Mesendoderm (in vitro differentiated cells): ENCODE measurements at regions not wholly inside any gene's neighbourhood (a gene's known extent, or its start where the extent isn't known, plus 50 kb on each side); places are given as distances from the start of the nearest gene placed in this dataset.

Source experiments
- DNase-seq: peaks from one replicate; pipeline ENCODE4 v3.0.0; 2013
- H2AK5ac ChIP-seq: 2 replicates; pipeline ENCODE4 v1.6.1; 2013; ENCODE audit warnings: low read length, inconsistent platforms
- H2BK120ac ChIP-seq: 2 replicates; pipeline ENCODE4 v1.6.1; 2013; ENCODE audit warnings: low read depth, mild to moderate bottlenecking, low read length, moderate library complexity, mixed read lengths
- H2BK15ac ChIP-seq: replicated peaks from 2 replicates; pipeline ENCODE4 v1.6.1; 2013; ENCODE audit warnings: low read depth, mild to moderate bottlenecking, moderate library complexity
- H2BK5ac ChIP-seq: 2 replicates; pipeline ENCODE4 v1.6.1; 2013; ENCODE audit warnings: low read length, inconsistent platforms
- H3K18ac ChIP-seq: 2 replicates; pipeline ENCODE4 v1.6.1; 2013; ENCODE audit warnings: mild to moderate bottlenecking, low read length, mixed read lengths
- H3K23ac ChIP-seq: one replicate; pipeline ENCODE4 v1.6.1; 2013; ENCODE audit warnings: low read length
- H3K27ac ChIP-seq: 2 replicates; pipeline ENCODE4 v1.5.1; 2013; ENCODE audit warnings: low read depth, mild to moderate bottlenecking, inconsistent platforms, low read length, moderate library complexity
- H3K27me3 ChIP-seq: 2 replicates; pipeline ENCODE4 v1.6.1; 2013; ENCODE audit warnings: low read length, control low read depth, mild to moderate bottlenecking, inconsistent platforms; ENCODE audit not compliant: insufficient read depth, poor library complexity
- H3K36me3 ChIP-seq: 2 replicates; pipeline ENCODE4 v1.6.1; 2013; ENCODE audit warnings: low read length, inconsistent platforms; ENCODE audit not compliant: control insufficient read depth, insufficient read depth
- H3K4ac ChIP-seq: one replicate; pipeline ENCODE4 v1.6.1; 2013; ENCODE audit warnings: low read depth, mild to moderate bottlenecking, low read length, moderate library complexity
- H3K4me1 ChIP-seq: 2 replicates; pipeline ENCODE4 v1.6.1; 2013; ENCODE audit warnings: low read depth, low read length, inconsistent platforms; ENCODE audit not compliant: control insufficient read depth
- H3K4me2 ChIP-seq: 2 replicates; pipeline ENCODE4 v1.6.1; 2013; ENCODE audit warnings: low read length
- H3K4me3 ChIP-seq: 2 replicates; pipeline ENCODE4 v1.5.1; 2013; ENCODE audit warnings: mild to moderate bottlenecking, low read length
- H3K56ac ChIP-seq: one replicate; pipeline ENCODE4 v1.6.1; 2013; ENCODE audit warnings: low read length
- H3K79me1 ChIP-seq: 2 replicates; pipeline ENCODE4 v1.6.1; 2013; ENCODE audit warnings: low read length, inconsistent platforms
- H3K79me2 ChIP-seq: 2 replicates; pipeline ENCODE4 v1.6.1; 2013; ENCODE audit warnings: mild to moderate bottlenecking, low read length; ENCODE audit not compliant: control insufficient read depth, insufficient read depth
- H3K9ac ChIP-seq: 2 replicates; pipeline ENCODE4 v1.6.1; 2013; ENCODE audit warnings: low read length, inconsistent platforms
- H4K5ac ChIP-seq: one replicate; pipeline ENCODE4 v1.6.1; 2013; ENCODE audit warnings: low read length
- H4K8ac ChIP-seq: one replicate; pipeline ENCODE4 v1.6.1; 2013; ENCODE audit warnings: low read depth, mild to moderate bottlenecking, control low read depth, low read length, moderate library complexity
- WGBS: extraction: QIAGEN DNeasy Blood & Tissue Kit; methylation state at CpG from one replicate; pipeline ENCODE4 v1.1.7; 2013; ENCODE audit warnings: low lambda C conversion rate, missing lambda C conversion rate; ENCODE audit not compliant: insufficient coverage; ENCODE audit errors: extremely low coverage; 5-methylcytosine and 5-hydroxymethylcytosine counted together

DNA sequence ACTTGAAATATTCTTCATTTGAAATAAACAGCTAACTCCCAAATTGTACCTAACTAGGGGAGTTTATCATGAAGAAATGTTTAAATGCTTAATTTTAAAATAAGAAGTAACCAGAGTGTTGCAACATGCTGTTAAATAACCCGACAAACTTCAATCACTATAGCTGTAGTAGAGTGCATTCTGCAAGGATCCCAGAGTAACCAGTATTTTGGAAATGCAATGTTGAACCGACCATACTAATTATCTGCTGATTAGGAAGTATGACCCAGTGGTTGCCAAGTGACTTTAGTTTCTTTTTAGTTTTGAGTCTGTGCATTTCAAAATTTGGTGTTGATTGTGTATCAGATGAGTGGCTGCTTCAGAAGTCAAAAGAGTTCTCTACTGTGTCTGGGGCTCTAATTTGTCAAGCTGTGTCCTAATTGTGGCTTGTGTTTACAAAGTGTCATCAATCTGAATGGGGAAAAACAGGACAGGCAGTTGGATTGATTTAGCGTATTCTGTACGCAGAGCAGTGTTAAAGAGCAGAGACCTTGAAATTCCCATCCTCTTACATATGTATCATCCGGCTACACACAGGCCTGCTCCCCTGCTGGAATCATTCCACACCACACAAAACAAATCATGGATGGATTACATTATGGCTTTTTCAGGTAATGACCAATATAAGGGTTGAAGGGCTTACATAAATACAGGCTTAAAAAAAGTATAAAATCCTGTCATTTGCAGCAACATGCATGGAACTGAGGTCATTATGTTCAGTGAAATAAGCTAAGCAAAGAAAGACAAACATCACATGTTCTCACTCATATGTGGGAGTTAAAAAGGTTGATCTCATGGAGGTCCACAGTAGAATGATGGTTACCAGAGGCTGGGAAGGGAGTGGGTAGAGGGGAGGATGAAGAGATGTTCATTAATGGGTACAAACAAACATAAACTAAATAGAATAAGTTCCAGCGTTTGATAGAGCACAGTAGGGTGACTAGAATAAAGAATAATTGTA, 351.5 kb downstream of the KLF12 start:
- no peak for DNase-seq
- Histone ChIP-seq H4K5ac (no peak overlapping the region), H3K9ac (no peak overlapping the region), H3K36me3 (no peaks in the 10 kb centered on the region), H2BK120ac (no peak overlapping the region), H3K79me1 (no peaks in the 10 kb centered on the region), H3K27me3 (no peaks in the 10 kb centered on the region), H3K27ac (no peak overlapping the region), H3K4me2 (no peak overlapping the region), H3K4me3 (no peak overlapping the region), H2BK5ac (no peak overlapping the region), H3K18ac (no peak overlapping the region), H3K79me2 (no peaks in the 10 kb centered on the region), H2BK15ac (no peak overlapping the region), H3K4me1 (no peaks in the 10 kb centered on the region), H3K56ac (no peak overlapping the region), H2AK5ac (no peak overlapping the region), H3K23ac (no peak overlapping the region), H3K4ac (no peak overlapping the region), H4K8ac (no peak overlapping the region)
- no CpG with 5 or more reads among the region's 6 CpGs for WGBS

DNA sequence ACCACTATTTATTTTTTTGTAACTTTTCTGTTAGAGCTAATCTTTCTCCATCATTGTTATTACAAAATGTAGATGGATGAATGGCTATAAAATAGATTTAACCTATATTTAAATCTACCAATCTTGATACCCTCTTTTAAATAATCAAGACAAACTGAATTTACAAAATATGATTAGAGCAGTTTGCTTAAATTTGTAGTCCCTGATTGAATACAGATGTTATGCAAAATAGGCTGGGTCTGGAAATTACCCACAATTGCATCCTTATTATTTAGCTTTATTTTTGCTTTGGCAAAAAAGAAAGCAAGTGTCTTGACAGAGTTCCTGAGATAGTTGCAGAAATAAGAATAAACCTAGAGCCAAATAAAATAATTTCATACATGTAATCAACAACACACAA, 352.8 kb downstream of the KLF12 start:
- no peak overlapping the region for H2AK5ac ChIP-seq
- H3K27ac ChIP-seq: no peak overlapping the region
- no peaks in the 10 kb centered on the region for H3K79me1 ChIP-seq
- no peak overlapping the region for H3K4me3 ChIP-seq
- no peaks in the 10 kb centered on the region for H3K36me3 ChIP-seq
- no peak overlapping the region for H4K8ac ChIP-seq
- H3K79me2 ChIP-seq: no peaks in the 10 kb centered on the region
- H3K4me1 ChIP-seq: no peaks in the 10 kb centered on the region
- no peak overlapping the region for H3K56ac ChIP-seq
- H4K5ac ChIP-seq: no peak overlapping the region
- no peak overlapping the region for H2BK15ac ChIP-seq
- no peak overlapping the region for H3K23ac ChIP-seq
- H3K4ac ChIP-seq: no peak overlapping the region
- no peak for DNase-seq
- H2BK120ac ChIP-seq: no peak overlapping the region
- H3K4me2 ChIP-seq: no peak overlapping the region
- no peaks in the 10 kb centered on the region for H3K27me3 ChIP-seq
- no peak overlapping the region for H3K18ac ChIP-seq
- no peak overlapping the region for H2BK5ac ChIP-seq
- H3K9ac ChIP-seq: no peak overlapping the region

- H2AK5ac ChIP-seq: no peak overlapping the region
- H2BK5ac ChIP-seq: no peak overlapping the region
- H2BK120ac ChIP-seq: no peak overlapping the region
- no peak overlapping the region for H3K4me2 ChIP-seq
- no peaks in the 10 kb centered on the region for H3K27me3 ChIP-seq
- H3K4me1 ChIP-seq: no peaks in the 10 kb centered on the region
- no peak overlapping the region for H3K27ac ChIP-seq
- no peak overlapping the region for H3K9ac ChIP-seq
- no peak overlapping the region for H3K18ac ChIP-seq
- H3K4me3 ChIP-seq: no peak overlapping the region
- H3K79me2 ChIP-seq: no peaks in the 10 kb centered on the region
- no peak overlapping the region for H4K8ac ChIP-seq
- no peak overlapping the region for H3K56ac ChIP-seq
- no peak overlapping the region for H2BK15ac ChIP-seq
- no peak for DNase-seq
- H3K4ac ChIP-seq: no peak overlapping the region
- H3K36me3 ChIP-seq: no peaks in the 10 kb centered on the region
- no CpG with 5 or more reads among the region's 1 CpG for WGBS
- H3K79me1 ChIP-seq: no peaks in the 10 kb centered on the region
- H3K23ac ChIP-seq: no peak overlapping the region
- H4K5ac ChIP-seq: no peak overlapping the region
Measured at GRCh38 chr13:73779881-73780280, 354.3 kb downstream of the KLF12 start.

DNA sequence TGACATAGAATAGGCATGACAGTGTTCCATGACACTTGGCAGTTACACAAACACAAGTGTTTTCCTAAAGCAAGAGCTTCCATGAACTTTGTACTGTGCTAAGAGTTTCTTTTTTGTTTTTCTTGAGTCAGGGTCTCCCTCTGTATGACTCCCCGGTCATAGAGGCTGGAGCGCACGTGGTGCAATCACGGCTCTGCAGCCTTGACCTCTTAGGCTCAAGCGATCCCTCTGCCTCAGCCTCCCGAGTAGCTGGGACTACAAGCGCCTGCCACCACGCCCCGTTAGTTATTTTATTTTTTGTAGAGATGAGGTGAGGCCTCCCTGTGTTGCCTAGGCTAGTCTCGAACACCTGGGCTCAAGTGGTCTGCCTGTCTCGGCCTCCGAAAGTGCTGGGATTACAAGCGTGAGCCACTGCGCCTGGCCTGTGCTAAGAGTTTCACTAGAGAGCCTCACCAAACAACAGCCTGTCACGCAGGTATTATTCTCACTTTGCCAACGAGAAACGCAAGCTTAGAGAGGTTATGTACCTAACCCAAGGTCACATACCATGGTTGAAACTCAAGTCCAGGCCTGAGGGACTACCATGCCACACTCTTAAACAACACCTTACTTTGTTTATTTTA, 355.9 kb downstream of the KLF12 start:
- WGBS: no CpG with 5 or more reads among the region's 17 CpGs

GRCh38 chr13:73777134-73777533, 357.1 kb downstream of the KLF12 start:
- Histone ChIP-seq H3K4me3 (no peak overlapping the region), H3K4me1 (no peaks in the 10 kb centered on the region), H2BK5ac (no peak overlapping the region), H3K4ac (no peak overlapping the region), H3K79me1 (no peaks in the 10 kb centered on the region), H3K18ac (no peak overlapping the region), H4K5ac (no peak overlapping the region), H4K8ac (no peak overlapping the region), H3K27ac (no peak overlapping the region), H3K23ac (no peak overlapping the region), H3K4me2 (no peak overlapping the region), H3K27me3 (no peaks in the 10 kb centered on the region), H3K79me2 (no peaks in the 10 kb centered on the region), H2AK5ac (no peak overlapping the region), H2BK15ac (no peak overlapping the region), H2BK120ac (no peak overlapping the region), H3K36me3 (no peaks in the 10 kb centered on the region), H3K9ac (no peak overlapping the region), H3K56ac (no peak overlapping the region)
- DNase-seq: no peak
- no CpG with 5 or more reads among the region's 6 CpGs for WGBS

More for the DNA sequence above, 355.9 kb downstream of the KLF12 start:
- Histone ChIP-seq H3K36me3 (no peaks in the 10 kb centered on the region), H3K27ac (no peak overlapping the region), H3K23ac (no peak overlapping the region), H4K5ac (no peak overlapping the region), H2BK5ac (no peak overlapping the region), H2BK15ac (no peak overlapping the region), H3K18ac (no peak overlapping the region), H3K56ac (no peak overlapping the region), H3K9ac (no peak overlapping the region), H3K4ac (no peak overlapping the region), H2AK5ac (no peak overlapping the region), H3K79me2 (no peaks in the 10 kb centered on the region), H3K4me3 (no peak overlapping the region), H3K4me2 (no peak overlapping the region), H4K8ac (no peak overlapping the region), H2BK120ac (no peak overlapping the region), H3K4me1 (no peaks in the 10 kb centered on the region), H3K27me3 (no peaks in the 10 kb centered on the region), H3K79me1 (no peaks in the 10 kb centered on the region)
- no peak for DNase-seq
